ENCODE measurements at regions not wholly inside any gene's neighbourhood (a gene's known extent, or its start where the extent isn't known, plus 50 kb on each side); places are given as distances from the start of the nearest gene placed in this dataset.

DNA sequence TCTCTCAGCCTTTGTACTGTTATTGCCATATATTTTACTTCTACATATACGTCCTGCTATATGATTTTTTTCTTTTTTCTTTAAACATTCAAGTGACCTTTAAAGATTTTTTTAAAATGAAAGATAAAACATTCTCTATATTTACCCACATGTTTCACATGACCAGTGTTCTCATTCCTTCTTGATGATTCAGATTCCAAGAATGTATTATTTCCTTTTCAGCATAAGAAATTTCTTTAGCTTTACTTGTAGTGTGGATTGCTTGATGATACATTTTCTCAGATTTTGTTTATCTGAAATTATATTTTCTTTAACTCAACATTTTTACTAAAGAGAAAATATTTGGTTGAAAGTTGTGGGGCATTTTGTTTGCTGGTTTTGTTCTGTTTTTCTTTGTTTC, 792.1 kb downstream of the BRINP1 start:
- TF ChIP-seq ZNF274 (IDR thresholded peaks at IDR 0.05; ENCODE audit: low read depth, low read length), result no peak
- no peak for TF ChIP-seq SUZ12 (IDR thresholded peaks at IDR 0.05; ENCODE audit: extremely low read depth, insufficient read depth, insufficient read length)
- no peak for TF ChIP-seq YY1 (IDR thresholded peaks at IDR 0.05; ENCODE audit: insufficient read depth, insufficient read length)
- H3K9ac ChIP-seq (ENCODE audit: insufficient read length, low read depth), result no peak overlapping the region
- H3K9me3 ChIP-seq (ENCODE audit: insufficient read depth, low read length), result peaks cover 22% of the 10 kb centered on the region
- no peak overlapping the region for H3K4me3 ChIP-seq (ENCODE audit: insufficient read length, low read depth)
- no peaks in the 10 kb centered on the region for H3K4me1 ChIP-seq (ENCODE audit: insufficient read depth, insufficient read length)
- no peaks in the 10 kb centered on the region for H3K36me3 ChIP-seq (ENCODE audit: insufficient read depth, insufficient read length, low read length)
- no peaks in the 10 kb centered on the region for H3K27me3 ChIP-seq (ENCODE audit: insufficient read depth, insufficient read length)
- no peak for DNase-seq (ENCODE audit: low read depth, low spot score)

DNA sequence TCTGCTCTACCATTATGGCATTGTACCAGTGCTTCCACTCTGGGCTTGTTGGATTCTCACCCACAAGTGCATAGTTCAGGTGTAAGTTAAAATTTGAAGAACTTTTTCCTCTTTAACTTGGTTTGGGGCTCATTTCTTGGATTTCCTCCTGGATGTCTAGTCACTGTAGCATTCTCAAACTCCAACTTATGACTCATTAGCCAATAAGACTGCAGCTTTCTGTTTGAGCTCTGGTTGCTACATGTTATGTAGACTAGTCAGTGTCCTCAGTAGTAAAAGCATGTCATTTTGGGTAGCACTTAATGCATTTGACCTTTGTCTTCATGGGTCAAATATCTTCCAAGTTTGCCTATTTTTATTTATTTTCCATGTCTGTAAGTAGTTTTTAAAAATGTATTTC, 790.8 kb downstream of the BRINP1 start:
- Histone ChIP-seq H3K4me3 (ENCODE audit: insufficient read length, low read depth) (no peak overlapping the region), H3K27me3 (ENCODE audit: insufficient read depth, insufficient read length) (no peaks in the 10 kb centered on the region), H3K9ac (ENCODE audit: insufficient read length, low read depth) (no peak overlapping the region), H3K4me1 (ENCODE audit: insufficient read depth, insufficient read length) (no peaks in the 10 kb centered on the region), H3K9me3 (ENCODE audit: insufficient read depth, low read length) (peaks cover 22% of the 10 kb centered on the region), H3K36me3 (ENCODE audit: insufficient read depth, insufficient read length, low read length) (no peaks in the 10 kb centered on the region)
- DNase-seq (ENCODE audit: low read depth, low spot score), result no peak
- TF ChIP-seq YY1 (IDR thresholded peaks at IDR 0.05; ENCODE audit: insufficient read depth, insufficient read length), result no peak
- no peak for TF ChIP-seq SUZ12 (IDR thresholded peaks at IDR 0.05; ENCODE audit: extremely low read depth, insufficient read depth, insufficient read length)
- no peak for TF ChIP-seq ZNF274 (IDR thresholded peaks at IDR 0.05; ENCODE audit: low read depth, low read length)

DNA sequence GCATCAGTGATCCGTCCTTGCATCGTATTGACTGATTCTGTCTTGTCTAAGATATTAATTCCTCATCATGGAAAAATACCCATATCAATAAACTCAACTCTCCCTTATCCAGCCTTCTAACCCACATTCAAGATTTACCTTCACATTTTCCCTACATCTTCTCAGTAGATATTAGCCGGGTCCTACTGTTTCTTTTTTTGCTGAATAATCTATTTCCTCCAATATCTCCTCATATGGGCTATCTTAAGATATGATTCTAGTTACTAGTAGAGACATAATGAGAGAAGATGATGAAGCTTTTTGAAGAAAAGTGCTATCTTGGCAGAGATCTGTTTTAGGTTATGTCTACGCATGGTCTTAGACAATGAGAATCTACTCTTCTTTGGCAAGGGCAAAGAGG, 785.8 kb downstream of the BRINP1 start:
- no peak overlapping the region for H3K9ac ChIP-seq (ENCODE audit: insufficient read length, low read depth)
- H3K9me3 ChIP-seq (ENCODE audit: insufficient read depth, low read length), result peaks cover 9% of the 10 kb centered on the region; the same call in 1 of the 2 replicates
- no peak overlapping the region for H3K4me3 ChIP-seq (ENCODE audit: insufficient read length, low read depth)
- DNase-seq (ENCODE audit: low read depth, low spot score), result no peak
- H3K27me3 ChIP-seq (ENCODE audit: insufficient read depth, insufficient read length), result no peaks in the 10 kb centered on the region
- TF ChIP-seq SUZ12 (IDR thresholded peaks at IDR 0.05; ENCODE audit: extremely low read depth, insufficient read depth, insufficient read length) (no peak), ZNF274 (IDR thresholded peaks at IDR 0.05; ENCODE audit: low read depth, low read length) (no peak), YY1 (IDR thresholded peaks at IDR 0.05; ENCODE audit: insufficient read depth, insufficient read length) (no peak)
- H3K36me3 ChIP-seq (ENCODE audit: insufficient read depth, insufficient read length, low read length), result no peaks in the 10 kb centered on the region
- no peaks in the 10 kb centered on the region for H3K4me1 ChIP-seq (ENCODE audit: insufficient read depth, insufficient read length)

DNA sequence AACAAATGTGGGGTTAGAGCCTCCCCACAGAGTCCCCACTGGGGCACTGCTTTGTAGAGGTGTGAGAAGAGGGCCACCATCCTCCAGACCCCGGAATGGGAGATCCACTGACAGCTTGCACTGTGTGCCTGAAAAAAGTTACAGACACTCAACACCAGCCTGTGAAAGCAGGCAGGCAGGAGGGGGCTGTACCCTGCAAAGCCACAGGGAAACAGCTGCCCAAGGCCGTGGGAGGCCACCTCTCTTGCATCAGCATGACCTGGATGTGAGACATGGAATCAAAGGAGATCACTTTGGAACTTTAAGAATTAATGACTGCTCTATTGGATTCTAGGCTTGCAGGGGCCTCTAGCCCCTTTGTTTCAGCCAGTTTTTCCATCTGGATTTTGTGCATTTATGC, 782.3 kb downstream of the BRINP1 start:
- H3K36me3 ChIP-seq (ENCODE audit: insufficient read depth, insufficient read length, low read length), result no peaks in the 10 kb centered on the region
- DNase-seq (ENCODE audit: low read depth, low spot score), result no peak

DNA sequence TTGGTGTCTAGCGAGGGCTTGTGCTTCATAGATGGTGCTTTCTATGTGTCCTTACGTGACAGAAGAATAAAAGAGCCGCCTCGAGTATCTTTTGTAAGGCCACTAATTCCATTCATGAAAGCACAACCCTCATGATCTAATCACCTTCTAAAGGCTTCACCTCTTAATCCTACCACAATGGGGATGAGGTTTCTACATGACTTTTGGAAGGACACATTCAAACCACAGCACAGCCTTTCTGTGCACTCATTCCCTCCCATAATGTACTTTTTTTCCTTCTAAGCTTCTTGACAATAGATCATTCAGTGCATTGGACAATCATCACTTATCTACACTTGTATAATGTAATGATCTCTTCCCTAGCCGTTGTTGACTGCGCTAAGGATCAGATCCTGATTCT, 774.8 kb downstream of the BRINP1 start:
- H3K27me3 ChIP-seq (ENCODE audit: insufficient read depth, insufficient read length), result no peaks in the 10 kb centered on the region
- H3K4me1 ChIP-seq (ENCODE audit: insufficient read depth, insufficient read length), result no peaks in the 10 kb centered on the region
- no peak for DNase-seq (ENCODE audit: low read depth, low spot score)
- no peaks in the 10 kb centered on the region for H3K9me3 ChIP-seq (ENCODE audit: insufficient read depth, low read length)
- TF ChIP-seq SUZ12 (IDR thresholded peaks at IDR 0.05; ENCODE audit: extremely low read depth, insufficient read depth, insufficient read length) (no peak), ZNF274 (IDR thresholded peaks at IDR 0.05; ENCODE audit: low read depth, low read length) (no peak), YY1 (IDR thresholded peaks at IDR 0.05; ENCODE audit: insufficient read depth, insufficient read length) (no peak)
- no peak overlapping the region for H3K9ac ChIP-seq (ENCODE audit: insufficient read length, low read depth)
- no peaks in the 10 kb centered on the region for H3K36me3 ChIP-seq (ENCODE audit: insufficient read depth, insufficient read length, low read length)
- H3K4me3 ChIP-seq (ENCODE audit: insufficient read length, low read depth), result no peak overlapping the region

More for the DNA sequence above, 782.3 kb downstream of the BRINP1 start:
- Histone ChIP-seq H3K9ac (ENCODE audit: insufficient read length, low read depth) (no peak overlapping the region), H3K9me3 (ENCODE audit: insufficient read depth, low read length) (peaks cover 7% of the 10 kb centered on the region; the same call in 1 of the 2 replicates), H3K4me3 (ENCODE audit: insufficient read length, low read depth) (no peak overlapping the region), H3K4me1 (ENCODE audit: insufficient read depth, insufficient read length) (no peaks in the 10 kb centered on the region), H3K27me3 (ENCODE audit: insufficient read depth, insufficient read length) (no peaks in the 10 kb centered on the region)
- TF ChIP-seq YY1 (IDR thresholded peaks at IDR 0.05; ENCODE audit: insufficient read depth, insufficient read length) (no peak), ZNF274 (IDR thresholded peaks at IDR 0.05; ENCODE audit: low read depth, low read length) (no peak), SUZ12 (IDR thresholded peaks at IDR 0.05; ENCODE audit: extremely low read depth, insufficient read depth, insufficient read length) (no peak)

DNA sequence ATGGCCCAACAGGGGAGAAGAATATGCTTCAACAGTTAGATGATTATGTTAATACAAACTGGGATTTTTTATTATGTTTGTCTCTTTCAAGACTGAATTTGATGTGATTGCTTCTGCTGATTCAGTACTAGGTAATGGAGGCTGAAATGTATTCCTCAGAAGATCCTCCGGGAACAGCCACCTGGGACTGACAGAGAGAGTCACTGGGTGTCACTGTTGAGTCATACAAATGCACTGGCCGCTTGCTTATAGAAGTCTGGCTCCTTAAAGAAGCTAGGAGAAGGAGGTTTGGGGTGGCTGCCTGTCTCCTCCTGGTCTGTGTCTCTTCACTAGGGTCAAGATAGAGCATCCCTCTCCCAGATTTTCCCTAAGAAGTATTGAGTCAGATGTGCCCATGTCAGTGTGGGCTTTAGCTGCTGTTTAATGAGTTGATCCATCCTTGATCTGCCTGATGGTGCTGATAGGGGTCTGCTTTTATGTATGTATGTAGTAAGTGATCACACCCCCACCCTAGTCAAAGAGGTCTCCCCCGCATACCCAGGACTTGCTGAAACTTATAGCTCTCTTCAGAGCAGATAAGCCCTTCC, 773.4 kb downstream of the BRINP1 start:
- H3K27me3 ChIP-seq (ENCODE audit: insufficient read depth, insufficient read length), result no peaks in the 10 kb centered on the region
- no peak overlapping the region for H3K4me3 ChIP-seq (ENCODE audit: insufficient read length, low read depth)
- H3K9me3 ChIP-seq (ENCODE audit: insufficient read depth, low read length), result no peaks in the 10 kb centered on the region
- H3K9ac ChIP-seq (ENCODE audit: insufficient read length, low read depth), result no peak overlapping the region
- TF ChIP-seq ZNF274 (IDR thresholded peaks at IDR 0.05; ENCODE audit: low read depth, low read length) (no peak), YY1 (IDR thresholded peaks at IDR 0.05; ENCODE audit: insufficient read depth, insufficient read length) (no peak), SUZ12 (IDR thresholded peaks at IDR 0.05; ENCODE audit: extremely low read depth, insufficient read depth, insufficient read length) (no peak)
- H3K4me1 ChIP-seq (ENCODE audit: insufficient read depth, insufficient read length), result no peaks in the 10 kb centered on the region
- no peaks in the 10 kb centered on the region for H3K36me3 ChIP-seq (ENCODE audit: insufficient read depth, insufficient read length, low read length)
- DNase-seq (ENCODE audit: low read depth, low spot score), result peak; percentile 63

DNA sequence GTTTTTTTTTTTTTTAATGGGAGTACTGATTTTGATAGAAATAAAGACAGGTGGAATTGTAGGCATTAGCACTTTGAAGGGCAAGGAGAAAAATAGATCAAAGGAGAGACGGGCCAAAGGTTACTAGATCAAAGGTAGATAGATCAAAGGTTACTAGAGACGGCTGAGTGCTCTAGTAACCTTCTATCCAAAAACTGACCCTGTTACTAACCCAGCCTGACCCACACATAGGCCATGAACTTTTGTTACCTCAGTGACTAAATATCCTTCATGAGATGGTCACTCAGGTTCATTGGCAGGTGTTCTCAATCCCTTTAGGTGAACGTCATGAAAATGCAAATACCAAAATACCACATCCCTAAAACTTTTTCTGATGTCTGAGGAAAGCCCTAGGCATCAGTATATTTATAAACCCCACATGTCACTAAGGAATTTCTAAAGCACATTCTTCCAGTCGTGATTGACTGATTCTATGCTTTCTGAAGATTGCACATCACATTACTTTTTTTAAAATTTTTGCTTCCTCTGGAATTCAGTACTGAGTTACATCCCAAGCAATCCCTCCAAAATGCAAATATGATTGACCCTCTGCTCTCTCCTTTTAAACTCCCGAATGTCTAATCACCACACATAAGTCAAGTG, 772.7 kb downstream of the BRINP1 start:
- no peak for DNase-seq (ENCODE audit: low read depth, low spot score)
- Histone ChIP-seq H3K27me3 (ENCODE audit: insufficient read depth, insufficient read length) (no peaks in the 10 kb centered on the region), H3K4me3 (ENCODE audit: insufficient read length, low read depth) (no peak overlapping the region), H3K36me3 (ENCODE audit: insufficient read depth, insufficient read length, low read length) (no peaks in the 10 kb centered on the region), H3K9ac (ENCODE audit: insufficient read length, low read depth) (no peak overlapping the region), H3K4me1 (ENCODE audit: insufficient read depth, insufficient read length) (no peaks in the 10 kb centered on the region), H3K9me3 (ENCODE audit: insufficient read depth, low read length) (no peaks in the 10 kb centered on the region)
- TF ChIP-seq YY1 (IDR thresholded peaks at IDR 0.05; ENCODE audit: insufficient read depth, insufficient read length), result no peak
- TF ChIP-seq SUZ12 (IDR thresholded peaks at IDR 0.05; ENCODE audit: extremely low read depth, insufficient read depth, insufficient read length), result no peak
- TF ChIP-seq ZNF274 (IDR thresholded peaks at IDR 0.05; ENCODE audit: low read depth, low read length), result no peak
